ENCODE measurements at regions not wholly inside any gene's neighbourhood (a gene's known extent, or its start where the extent isn't known, plus 50 kb on each side); places are given as distances from the start of the nearest gene placed in this dataset.

DNA sequence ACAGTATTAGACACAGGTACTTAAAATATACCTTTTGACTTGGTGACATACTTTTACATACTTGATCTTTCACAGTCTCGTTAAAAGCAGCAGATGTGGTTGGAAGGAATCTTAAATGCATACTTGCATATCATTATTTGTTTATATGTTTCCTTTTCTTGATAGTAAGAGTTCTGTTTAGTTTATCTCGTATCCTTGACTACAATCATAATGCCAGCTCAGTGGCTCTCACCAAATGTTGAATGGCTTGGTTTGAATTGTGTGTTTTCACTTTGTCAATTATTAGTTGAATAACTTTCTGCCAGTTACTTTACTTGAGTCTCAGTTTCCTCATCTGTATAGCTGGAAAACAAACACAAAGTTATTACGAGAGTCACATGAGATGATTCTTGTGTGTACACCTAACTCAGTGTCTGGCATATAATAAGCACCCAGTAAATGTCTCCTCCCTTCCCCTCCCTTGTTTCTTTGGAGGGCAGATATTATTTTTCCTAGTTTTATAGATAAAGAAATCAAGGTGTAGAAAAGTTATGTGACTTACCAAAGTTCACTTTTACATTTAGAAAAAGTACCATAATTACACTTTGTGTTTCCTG is 131.6 kb upstream of the IVNS1ABP start:
- TF ChIP-seq, protein P1, sequence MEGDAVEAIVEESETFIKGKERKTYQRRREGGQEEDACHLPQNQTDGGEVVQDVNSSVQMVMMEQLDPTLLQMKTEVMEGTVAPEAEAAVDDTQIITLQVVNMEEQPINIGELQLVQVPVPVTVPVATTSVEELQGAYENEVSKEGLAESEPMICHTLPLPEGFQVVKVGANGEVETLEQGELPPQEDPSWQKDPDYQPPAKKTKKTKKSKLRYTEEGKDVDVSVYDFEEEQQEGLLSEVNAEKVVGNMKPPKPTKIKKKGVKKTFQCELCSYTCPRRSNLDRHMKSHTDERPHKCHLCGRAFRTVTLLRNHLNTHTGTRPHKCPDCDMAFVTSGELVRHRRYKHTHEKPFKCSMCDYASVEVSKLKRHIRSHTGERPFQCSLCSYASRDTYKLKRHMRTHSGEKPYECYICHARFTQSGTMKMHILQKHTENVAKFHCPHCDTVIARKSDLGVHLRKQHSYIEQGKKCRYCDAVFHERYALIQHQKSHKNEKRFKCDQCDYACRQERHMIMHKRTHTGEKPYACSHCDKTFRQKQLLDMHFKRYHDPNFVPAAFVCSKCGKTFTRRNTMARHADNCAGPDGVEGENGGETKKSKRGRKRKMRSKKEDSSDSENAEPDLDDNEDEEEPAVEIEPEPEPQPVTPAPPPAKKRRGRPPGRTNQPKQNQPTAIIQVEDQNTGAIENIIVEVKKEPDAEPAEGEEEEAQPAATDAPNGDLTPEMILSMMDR (IDR thresholded peaks at IDR 0.05), result no peak
- no peak for TF ChIP-seq POLR2A (IDR thresholded peaks at IDR 0.05)
